Fibroblast of lung (primary cell): ENCODE measurements at regions not wholly inside any gene's neighbourhood (a gene's known extent, or its start where the extent isn't known, plus 50 kb on each side); places are given as distances from the start of the nearest gene placed in this dataset.

Experiments
- DNase-seq, 2 donors: peaks; one replicate each; pipeline versions ENCODE4 v3.0.0 to v3.0.0-alpha.2; 2010; ENCODE audit warnings: low read depth in 2 of 2
- H2AFZ ChIP-seq: 2 replicates; pipeline ENCODE4 v1.5.1; 2012; ENCODE audit warnings: low read length, control low read depth, inconsistent platforms
- H3K27ac ChIP-seq: 2 replicates; pipeline ENCODE4 v1.5.1; 2011; ENCODE audit warnings: low read length, control low read depth; ENCODE audit not compliant: insufficient read depth
- H3K27me3 ChIP-seq: 2 replicates; pipeline ENCODE4 v1.5.1; 2011; ENCODE audit warnings: mild to moderate bottlenecking, low read length; ENCODE audit not compliant: control insufficient read depth, insufficient read depth
- H3K36me3 ChIP-seq: 2 replicates; pipeline ENCODE4 v1.5.1; 2011; ENCODE audit warnings: low read length; ENCODE audit not compliant: control insufficient read depth, insufficient read depth
- H3K4me1 ChIP-seq: 2 replicates; pipeline ENCODE4 v1.5.1; 2011; ENCODE audit warnings: low read length; ENCODE audit not compliant: control insufficient read depth, insufficient read depth; ENCODE audit errors: extremely low read depth
- H3K4me2 ChIP-seq: 2 replicates; pipeline ENCODE4 v1.5.1; 2011; ENCODE audit warnings: low read length, control low read depth; ENCODE audit not compliant: insufficient read depth; ENCODE audit errors: extremely low read depth
- H3K4me3 ChIP-seq, 4 experiments: fragments of 200-600 bp in 1 of 4; sonication (generic) in 1 of 4; replicated peaks in 1 of 4; 2 replicates each; pipeline ENCODE4 v1.5.1; 2011 to 2016; ENCODE audit warnings: low read length in 4 of 4, low read depth in 3 of 4, mild to moderate bottlenecking in 3 of 4, control low read depth in 2 of 4, inconsistent platforms in 1 of 4, mixed read lengths in 1 of 4; ENCODE audit not compliant: insufficient read depth in 1 of 4; ENCODE audit errors: control extremely low read depth in 1 of 4
- H3K79me2 ChIP-seq: 2 replicates; pipeline ENCODE4 v1.5.1; 2012; ENCODE audit warnings: mild to moderate bottlenecking, low read length, inconsistent platforms; ENCODE audit not compliant: control insufficient read depth, insufficient read depth
- H3K9ac ChIP-seq: 2 replicates; pipeline ENCODE4 v1.5.1; 2011; ENCODE audit warnings: mild to moderate bottlenecking, low read length, control low read depth; ENCODE audit not compliant: insufficient read depth
- H3K9me3 ChIP-seq: 2 replicates; pipeline ENCODE4 v1.5.1; 2012; ENCODE audit warnings: low read depth, low read length; ENCODE audit not compliant: control insufficient read depth, insufficient read depth
- H4K20me1 ChIP-seq: 2 replicates; pipeline ENCODE4 v1.5.1; 2011; ENCODE audit warnings: low read length; ENCODE audit not compliant: control insufficient read depth, insufficient read depth; ENCODE audit errors: extremely low read depth
- CTCF ChIP-seq, 2 donors: IDR thresholded peaks in 1 of 2; conservative IDR thresholded peaks in 1 of 2; 1 replicate in 1 of 2; 2 replicates in 1 of 2; pipeline ENCODE4 v1.5.1; 2011 to 2012; ENCODE audit warnings: low read length in 2 of 2, control low read depth in 1 of 2, inconsistent platforms in 1 of 2, low read depth in 1 of 2, mild to moderate bottlenecking in 1 of 2
- EZH2 ChIP-seq: IDR thresholded peaks from 2 replicates; pipeline ENCODE4 v1.5.1; 2012; ENCODE audit warnings: low read length, control low read depth, mild to moderate bottlenecking; ENCODE audit errors: missing control alignments

DNA sequence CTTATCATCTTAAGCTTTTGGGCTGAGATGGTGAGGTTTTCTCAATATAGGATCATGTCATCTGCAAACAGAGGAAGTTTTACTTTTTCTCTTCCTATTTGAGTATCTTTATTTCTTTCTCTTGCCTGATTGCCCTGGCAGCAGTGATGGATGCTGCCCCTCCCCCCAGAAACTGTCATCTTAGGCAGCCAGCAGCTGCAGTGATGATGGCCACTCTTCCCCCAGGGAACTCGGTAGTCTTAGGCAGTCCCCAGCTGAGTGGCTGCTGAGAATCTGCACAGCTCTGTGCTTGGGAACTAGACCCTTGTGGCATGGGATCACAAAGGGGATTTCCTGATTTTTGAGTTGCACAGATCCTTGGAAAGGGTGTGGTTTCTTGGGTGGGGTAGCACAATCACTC is 791.1 kb upstream of the ALCAM start:
- Histone ChIP-seq H3K9me3 (no peaks in the 10 kb centered on the region), H2AFZ (no peak overlapping the region), H4K20me1 (no peaks in the 10 kb centered on the region), H3K4me1 (no peaks in the 10 kb centered on the region), H3K9ac (no peak overlapping the region), H3K4me2 (no peak overlapping the region), H3K4me3 (no peak overlapping the region), H3K27ac (no peak overlapping the region), H3K79me2 (no peaks in the 10 kb centered on the region), H3K27me3 (no peaks in the 10 kb centered on the region), H3K36me3 (no peaks in the 10 kb centered on the region)
- DNase-seq = no peak
- TF ChIP-seq EZH2 (no peak), CTCF (conservative IDR thresholded peaks at IDR 0.05 in 1 of 2, IDR thresholded peaks at IDR 0.05 in 1 of 2; ENCODE audit: low read depth in 1 of 2, low read length in 2 of 2) (no peak)

DNA sequence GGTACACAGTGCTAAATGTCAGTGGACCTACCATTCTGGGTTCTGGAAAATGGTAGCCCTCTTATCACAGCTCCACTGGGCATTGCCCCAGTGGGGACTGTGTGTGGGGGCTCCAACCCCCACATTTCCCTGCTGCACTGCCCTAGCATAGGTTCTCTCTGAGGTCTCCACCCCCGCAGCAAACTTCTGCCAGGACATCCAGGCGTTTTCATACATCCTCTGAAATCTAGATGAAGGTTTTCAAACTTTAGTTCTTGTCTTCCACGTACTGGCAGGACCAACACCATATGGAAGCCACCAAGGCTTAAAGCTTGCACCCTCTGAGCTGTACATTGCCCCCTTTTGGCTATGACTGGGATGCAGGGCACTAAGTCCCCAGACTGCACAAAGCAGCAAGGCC is 788.2 kb upstream of the ALCAM start:
- no peaks in the 10 kb centered on the region for H3K4me1 ChIP-seq
- no peaks in the 10 kb centered on the region for H4K20me1 ChIP-seq
- no peaks in the 10 kb centered on the region for H3K27me3 ChIP-seq
- H3K79me2 ChIP-seq = no peaks in the 10 kb centered on the region
- H3K36me3 ChIP-seq = no peaks in the 10 kb centered on the region
- H3K27ac ChIP-seq = no peak overlapping the region
- H3K4me3 ChIP-seq = no peak overlapping the region
- no peak for DNase-seq
- TF ChIP-seq CTCF (conservative IDR thresholded peaks at IDR 0.05 in 1 of 2, IDR thresholded peaks at IDR 0.05 in 1 of 2; ENCODE audit: low read depth in 1 of 2, low read length in 2 of 2) = no peak
- no peak for TF ChIP-seq EZH2
- H2AFZ ChIP-seq = no peak overlapping the region
- H3K9ac ChIP-seq = no peak overlapping the region
- H3K4me2 ChIP-seq = no peak overlapping the region
- H3K9me3 ChIP-seq = no peaks in the 10 kb centered on the region

- Histone ChIP-seq H3K4me3 (no peak overlapping the region), H4K20me1 (no peaks in the 10 kb centered on the region), H3K4me2 (no peak overlapping the region), H3K9ac (no peak overlapping the region), H3K36me3 (no peaks in the 10 kb centered on the region), H3K27me3 (no peaks in the 10 kb centered on the region), H3K9me3 (no peaks in the 10 kb centered on the region), H3K4me1 (no peaks in the 10 kb centered on the region), H3K27ac (no peak overlapping the region), H2AFZ (no peak overlapping the region), H3K79me2 (no peaks in the 10 kb centered on the region)
- DNase-seq = peak in 1 of 2 donors; percentile 52
- no peak for TF ChIP-seq CTCF (conservative IDR thresholded peaks at IDR 0.05 in 1 of 2, IDR thresholded peaks at IDR 0.05 in 1 of 2; ENCODE audit: low read depth in 1 of 2, low read length in 2 of 2)
- no peak for TF ChIP-seq EZH2
Measured at GRCh38 chr3:104582092-104582491, 784.6 kb upstream of the ALCAM start.
